ENCODE measurements at regions not wholly inside any gene's neighbourhood (a gene's known extent, or its start where the extent isn't known, plus 50 kb on each side); places are given as distances from the start of the nearest gene placed in this dataset.

GRCh38 chr5:135154197-135154596, 120.2 kb upstream of the PITX1 start (continued):
- TF ChIP-seq ZNF687 (CRISPR knock-in tag; IDR thresholded peaks at IDR 0.05): peak; percentile 44
- TF ChIP-seq ADNP (CRISPR knock-in tag; IDR thresholded peaks at IDR 0.05): no peak
- TF ChIP-seq ZBTB38 (CRISPR knock-in tag; IDR thresholded peaks at IDR 0.05): peak; percentile 80
- 0 out of 2 replicates have a peak, but pooled peaks have one; percentile 29 for TF ChIP-seq ZNF292 (CRISPR knock-in tag; IDR thresholded peaks at IDR 0.05; ENCODE audit: borderline replicate concordance, low read depth)
- TF ChIP-seq GATAD2A (CRISPR knock-in tag; IDR thresholded peaks at IDR 0.05): peak; percentile 83
- peak; percentile 68; the same call in 1 of the 2 replicates for TF ChIP-seq ZBTB4 (CRISPR knock-in tag; IDR thresholded peaks at IDR 0.05; ENCODE audit: borderline replicate concordance)
- TF ChIP-seq TEAD3 (CRISPR knock-in tag; optimal IDR thresholded peaks at IDR 0.05; ENCODE audit: borderline replicate concordance): peak; percentile 39
- peak; percentile 89 for TF ChIP-seq CEBPG (CRISPR knock-in tag; IDR thresholded peaks at IDR 0.05)
- TF ChIP-seq SOX13 (IDR thresholded peaks at IDR 0.05): no peak
- peak in 1 of 2 experiments; percentile 24; a peak in 1 of 4 replicates for TF ChIP-seq SOX13 (CRISPR knock-in tag; conservative IDR thresholded peaks at IDR 0.05 in 1 of 2, IDR thresholded peaks at IDR 0.05 in 1 of 2)
- 0 out of 2 replicates have a peak, but pooled peaks have one; percentile 41 for TF ChIP-seq HDAC1 (CRISPR knock-in tag; IDR thresholded peaks at IDR 0.05)
- TF ChIP-seq ZNF383 (CRISPR knock-in tag; IDR thresholded peaks at IDR 0.05; ENCODE audit: borderline replicate concordance): no peak
- TF ChIP-seq ZNF207 (IDR thresholded peaks at IDR 0.05; ENCODE audit: borderline replicate concordance): no peak
- TF ChIP-seq ZNF12 (CRISPR knock-in tag; IDR thresholded peaks at IDR 0.05): peak; percentile 86; the same call in 1 of the 2 replicates
- TF ChIP-seq MTERF4 (CRISPR knock-in tag; IDR thresholded peaks at IDR 0.05): no peak
- TF ChIP-seq ZSCAN9 (CRISPR knock-in tag; IDR thresholded peaks at IDR 0.05; ENCODE audit: borderline replicate concordance): no peak
- no peak for TF ChIP-seq TAF1 (CRISPR knock-in tag; IDR thresholded peaks at IDR 0.05)

Measured in HepG2 (cell line).